ENCODE measurements at regions not wholly inside any gene's neighbourhood (a gene's known extent, or its start where the extent isn't known, plus 50 kb on each side); places are given as distances from the start of the nearest gene placed in this dataset.

- no peak for DNase-seq
Measured at GRCh38 chr7:13047061-13047460, 359.6 kb downstream of the ARL4A start.

GRCh38 chr7:13049946-13050345 lies 362.5 kb downstream of the ARL4A start:
- no peak for DNase-seq

- no peak for DNase-seq
Measured at GRCh38 chr7:13050703-13051102, 363.3 kb downstream of the ARL4A start.

GRCh38 chr7:13055732-13056368 lies 368.4 kb downstream of the ARL4A start:
- no peak for DNase-seq

- no peak for DNase-seq
Measured at GRCh38 chr7:13057462-13058200, 370.2 kb downstream of the ARL4A start.

GRCh38 chr7:13060173-13060572 lies 372.7 kb downstream of the ARL4A start:
- DNase-seq = no peak

- DNase-seq = no peak
Measured at GRCh38 chr7:13061115-13061514, 373.7 kb downstream of the ARL4A start.

- DNase-seq = no peak
Measured at GRCh38 chr7:13062631-13063030, 375.2 kb downstream of the ARL4A start.

GRCh38 chr7:13067036-13067435 lies 379.6 kb downstream of the ARL4A start:
- DNase-seq = no peak

GRCh38 chr7:13068032-13068431 lies 380.6 kb downstream of the ARL4A start:
- DNase-seq = no peak

GRCh38 chr7:13069841-13070240 lies 382.4 kb downstream of the ARL4A start:
- no peak for DNase-seq

GRCh38 chr7:13072014-13072413 lies 384.6 kb downstream of the ARL4A start:
- no peak for DNase-seq

GRCh38 chr7:13077466-13077865 lies 390.0 kb downstream of the ARL4A start:
- DNase-seq = no peak

- no peak for DNase-seq
Measured at GRCh38 chr7:13078105-13078504, 390.7 kb downstream of the ARL4A start.

GRCh38 chr7:13090959-13091358 lies 403.5 kb downstream of the ARL4A start:
- DNase-seq = no peak

- DNase-seq = no peak
Measured at GRCh38 chr7:13091974-13092707, 404.7 kb downstream of the ARL4A start.

- DNase-seq = no peak
Measured at GRCh38 chr7:13092708-13093005, 405.2 kb downstream of the ARL4A start.

- no peak for DNase-seq
Measured at GRCh38 chr7:13093160-13093559, 405.7 kb downstream of the ARL4A start.

GRCh38 chr7:13097499-13097898 lies 410.1 kb downstream of the ARL4A start:
- DNase-seq = no peak

GRCh38 chr7:13098161-13098560 lies 410.7 kb downstream of the ARL4A start:
- no peak for DNase-seq

- no peak for DNase-seq
Measured at GRCh38 chr7:13099154-13099795, 411.8 kb downstream of the ARL4A start.

GRCh38 chr7:13104128-13104527 lies 416.7 kb downstream of the ARL4A start:
- DNase-seq = no peak

- DNase-seq = no peak
Measured at GRCh38 chr7:13105209-13105608, 417.8 kb downstream of the ARL4A start.

- no peak for DNase-seq
Measured at GRCh38 chr7:13106513-13106912, 419.1 kb downstream of the ARL4A start.
